DND-41 (cell line): ENCODE measurements at regions not wholly inside any gene's neighbourhood (a gene's known extent, or its start where the extent isn't known, plus 50 kb on each side); places are given as distances from the start of the nearest gene placed in this dataset.

Experiments
- EZH2 ChIP-seq: IDR thresholded peaks from 3 replicates; pipeline ENCODE4 v1.6.1; 2012; ENCODE audit warnings: borderline replicate concordance, low read depth, mild to moderate bottlenecking, moderate library complexity, low read length, inconsistent platforms; ENCODE audit not compliant: severe bottlenecking
- TF ChIP-seq, protein P1 (sequence below): IDR thresholded peaks from 2 replicates; pipeline ENCODE4 v1.5.1; 2012; ENCODE audit warnings: borderline replicate concordance, low read length, moderate library complexity, mild to moderate bottlenecking; ENCODE audit not compliant: poor library complexity, severe bottlenecking; ENCODE audit errors: extremely low read depth

GRCh38 chr4:66197451-66197850 is 527.2 kb upstream of the EPHA5 start:
- TF ChIP-seq, protein P1, sequence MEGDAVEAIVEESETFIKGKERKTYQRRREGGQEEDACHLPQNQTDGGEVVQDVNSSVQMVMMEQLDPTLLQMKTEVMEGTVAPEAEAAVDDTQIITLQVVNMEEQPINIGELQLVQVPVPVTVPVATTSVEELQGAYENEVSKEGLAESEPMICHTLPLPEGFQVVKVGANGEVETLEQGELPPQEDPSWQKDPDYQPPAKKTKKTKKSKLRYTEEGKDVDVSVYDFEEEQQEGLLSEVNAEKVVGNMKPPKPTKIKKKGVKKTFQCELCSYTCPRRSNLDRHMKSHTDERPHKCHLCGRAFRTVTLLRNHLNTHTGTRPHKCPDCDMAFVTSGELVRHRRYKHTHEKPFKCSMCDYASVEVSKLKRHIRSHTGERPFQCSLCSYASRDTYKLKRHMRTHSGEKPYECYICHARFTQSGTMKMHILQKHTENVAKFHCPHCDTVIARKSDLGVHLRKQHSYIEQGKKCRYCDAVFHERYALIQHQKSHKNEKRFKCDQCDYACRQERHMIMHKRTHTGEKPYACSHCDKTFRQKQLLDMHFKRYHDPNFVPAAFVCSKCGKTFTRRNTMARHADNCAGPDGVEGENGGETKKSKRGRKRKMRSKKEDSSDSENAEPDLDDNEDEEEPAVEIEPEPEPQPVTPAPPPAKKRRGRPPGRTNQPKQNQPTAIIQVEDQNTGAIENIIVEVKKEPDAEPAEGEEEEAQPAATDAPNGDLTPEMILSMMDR = no peak
- no peak for TF ChIP-seq EZH2
